K562 (cell line): ENCODE measurements at regions not wholly inside any gene's neighbourhood (a gene's known extent, or its start where the extent isn't known, plus 50 kb on each side); places are given as distances from the start of the nearest gene placed in this dataset.

Experiments
- ATAC-seq: fragments of 200-7000 bp; cut with Tn5 transposase; 3 replicates; pipeline ENCODE4 v1.9.1; 2020; ENCODE audit warnings: moderate library complexity
- BruUV-seq: library from RNA; stranded (reverse); fragments of 400-500 nt; replicated peaks from 2 replicates; lab custom pipeline; 2021; lab: Mats Ljungman, UMichigan
- CTCF ChIA-PET: fragments of 300-600 bp; formaldehyde crosslinking; extraction: SDS; loops from one replicate; lab custom pipeline; 2021; ENCODE audit warnings: low intra/inter-chr PET ratio; lab: Yijun Ruan, JAX
- POLR2A ChIA-PET: fragments of 300-600, 350-650 bp; sonication (Branson Sonifier 250); formaldehyde crosslinking; extraction: SDS; loops from one replicate; lab custom pipeline; 2021; ENCODE audit warnings: antibody characterized with exemption, inconsistent platforms; lab: Yijun Ruan, JAX
- DNase-seq, 4 experiments: peaks; one replicate each; pipeline versions ENCODE4 v3.0.0 to v3.0.0-alpha.2; 2011 to 2018; ENCODE audit warnings: low spot score in 3 of 4, mixed read lengths in 3 of 4; ENCODE audit errors: extremely low read depth in 1 of 4
- FAIRE-seq: peaks from 2 replicates; lab custom pipeline; 2011; peaks lifted over from hg19 to GRCh38; lab: Jason Lieb, UNC
- H2AFZ ChIP-seq: 2 replicates; pipeline ENCODE4 v1.6.0; 2011; ENCODE audit warnings: low read depth, low read length, control low read depth, inconsistent platforms
- H3K27ac ChIP-seq: fragments of 200-600 bp; 3 replicates; pipeline ENCODE4 v1.8.0; 2011; ENCODE audit warnings: low read depth, mild to moderate bottlenecking, control low read depth, inconsistent platforms, low read length, moderate library complexity, mixed read lengths; ENCODE audit errors: extremely low read depth
- H3K27me3 ChIP-seq, 2 experiments: fragments of 300-600 bp in 1 of 2; 2 replicates in 1 of 2; 3 replicates in 1 of 2; pipeline versions ENCODE4 v1.6.0 to v1.8.0; 2011; ENCODE audit warnings: inconsistent platforms in 2 of 2, low read length in 2 of 2, mild to moderate bottlenecking in 1 of 2, mixed read lengths in 1 of 2, moderate library complexity in 1 of 2; ENCODE audit not compliant: control insufficient read depth in 2 of 2, insufficient read depth in 2 of 2
- H3K36me3 ChIP-seq: fragments of 300-600 bp; 3 replicates; pipeline ENCODE4 v1.8.0; 2011; ENCODE audit warnings: mild to moderate bottlenecking, low read length, inconsistent platforms; ENCODE audit not compliant: control insufficient read depth, insufficient read depth
- H3K4me1 ChIP-seq, 2 experiments: fragments of 200-600 bp in 1 of 2; replicated peaks in 1 of 2; 2 replicates in 1 of 2; 3 replicates in 1 of 2; pipeline versions ENCODE4 v1.5.1 to v1.8.0; 2011; ENCODE audit warnings: inconsistent platforms in 2 of 2, low read length in 2 of 2, mild to moderate bottlenecking in 1 of 2, mixed read lengths in 1 of 2, moderate library complexity in 1 of 2; ENCODE audit not compliant: control insufficient read depth in 2 of 2, insufficient read depth in 2 of 2
- H3K4me2 ChIP-seq: 2 replicates; pipeline ENCODE4 v1.6.1; 2011; ENCODE audit warnings: low read length, control low read depth, inconsistent platforms, mixed read lengths; ENCODE audit not compliant: insufficient read depth
- H3K4me3 ChIP-seq: fragments of 200-600 bp; sonication (generic), shearing (Covaris generic); 2 replicates; pipeline ENCODE4 v1.5.1; 2016; ENCODE audit warnings: control low read depth, inconsistent platforms
- H3K79me2 ChIP-seq: fragments of 200-600 bp; 3 replicates; pipeline ENCODE4 v1.8.0; 2011; ENCODE audit warnings: low read length, inconsistent platforms; ENCODE audit not compliant: control insufficient read depth, insufficient read depth
- H3K9ac ChIP-seq, 2 experiments: 2 replicates each; pipeline versions ENCODE4 v1.6.0 to v1.6.1; 2011; ENCODE audit warnings: low read depth in 2 of 2, low read length in 2 of 2, control low read depth in 1 of 2, inconsistent platforms in 1 of 2, mild to moderate bottlenecking in 1 of 2, mixed read lengths in 1 of 2; ENCODE audit not compliant: insufficient read depth in 1 of 2
- H3K9me1 ChIP-seq: one replicate; pipeline ENCODE4 v1.6.0; 2011; ENCODE audit warnings: inconsistent platforms, mild to moderate bottlenecking, low read length, moderate library complexity; ENCODE audit not compliant: control insufficient read depth, insufficient read depth
- H3K9me3 ChIP-seq: replicated peaks from 2 replicates; pipeline ENCODE4 v1.5.1; 2011; ENCODE audit warnings: low read depth, low read length, inconsistent platforms; ENCODE audit not compliant: control insufficient read depth, insufficient read depth
- H4K20me1 ChIP-seq: replicated peaks from 2 replicates; pipeline ENCODE4 v1.6.1; 2011; ENCODE audit warnings: low read length, inconsistent platforms, mixed read lengths; ENCODE audit not compliant: control insufficient read depth, insufficient read depth
- DPF2 ChIP-seq: fragments of 450-650 bp; IDR thresholded peaks from 2 replicates; pipeline ENCODE4 v1.6.1; 2016
- MCM3 ChIP-seq: fragments of 450-650 bp; IDR thresholded peaks from 2 replicates; pipeline ENCODE4 v1.6.1; 2016
- PHF20 ChIP-seq: fragments of 450-650 bp; IDR thresholded peaks from 2 replicates; pipeline ENCODE4 v1.6.1; 2018; ENCODE audit not compliant: partially characterized antibody
- SETDB1 ChIP-seq: IDR thresholded peaks from one replicate; pipeline ENCODE4 v1.6.1; 2012; ENCODE audit warnings: low read length, control low read depth, inconsistent platforms
- ZNF197 ChIP-seq: fragments of 200-800 bp; sonication (Bioruptor generic); IDR thresholded peaks from 2 replicates; pipeline ENCODE4 v1.6.1; 2016; ENCODE audit warnings: low read depth, missing genetic modification characterization, missing compliant biosample characterization
- WGBS: fragments of 100-300 bp; shearing (Covaris generic); methylation state at CpG from one replicate; pipeline ENCODE4 v1.1.6; 2016; ENCODE audit warnings: low coverage, mixed read lengths; ENCODE audit not compliant: insufficient coverage; ENCODE audit errors: missing lambda C conversion rate; 5-methylcytosine and 5-hydroxymethylcytosine counted together
- in situ Hi-C: fragments of 300-500 bp; cut with MboI; formaldehyde crosslinking; loops from 4 replicates; pipeline ENCODE4 v1.15.0; 2018; ENCODE audit warnings: inconsistent platforms, mixed read lengths
- intact Hi-C: fragments of 100-400 bp; cut with micrococcal nuclease; formaldehyde crosslinking; loops from 2 replicates; pipeline ENCODE4 v1.14.2; 2022
- TF ChIP-seq, protein P1 (sequence below), 2 experiments: fragments of 450-650 bp in 1 of 2; sonication (generic) in 1 of 2; formaldehyde crosslinking in 1 of 2; IDR thresholded peaks; 2 replicates each; pipeline versions ENCODE4 v1.7.1 to v1.9.0; 2016 to 2022; ENCODE audit warnings: inconsistent platforms in 1 of 2, mild to moderate bottlenecking in 1 of 2, missing genetic modification reagents in 1 of 2
- TF ChIP-seq, protein P2 (sequence below): fragments of 450-650 bp; IDR thresholded peaks from 2 replicates; pipeline ENCODE4 v1.6.1; 2017; ENCODE audit warnings: antibody characterized with exemption, mild to moderate bottlenecking
- TF ChIP-seq, protein P3 (sequence below): IDR thresholded peaks from 2 replicates; pipeline ENCODE4 v1.6.1; 2012; ENCODE audit warnings: low read depth, low read length, improper control_type of control experiment, borderline replicate concordance

DNA sequence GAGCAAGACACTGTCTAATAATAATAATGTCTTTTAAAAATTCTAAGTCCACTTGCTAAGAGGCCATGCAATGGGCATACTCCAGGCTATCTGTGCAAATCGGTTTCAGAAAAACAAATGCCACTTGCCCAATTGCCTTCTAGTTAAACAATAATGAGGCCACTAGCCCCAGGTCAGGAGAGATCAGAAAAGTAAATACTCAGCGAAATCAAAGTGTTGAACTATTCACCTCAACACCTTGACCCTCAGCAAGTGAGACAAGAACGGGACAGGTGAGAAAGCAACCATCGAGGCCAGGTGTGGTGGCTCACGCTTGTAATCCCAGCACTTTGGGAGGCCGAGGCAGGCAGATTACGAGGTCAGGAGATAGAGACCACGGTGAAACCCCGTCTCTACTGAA lies 72.3 kb upstream of the SYN3 start:
- ChIA-PET CTCF (no interaction called here), POLR2A (interaction anchor here (0.5 kb wide), 1 partner anchor 207 kb away, joined by 3 read pairs; no protein-coding TSS in a partner anchor)
- DNase-seq (no peak), ATAC-seq (no peak), FAIRE-seq (no peak)
- WGBS = 3% methylated on average over 9 of the region's 9 CpGs
- Histone ChIP-seq H3K27me3 (no peaks in the 10 kb centered on the region), H3K9me3 (no peaks in the 10 kb centered on the region), H3K9ac (no peak overlapping the region), H3K4me2 (no peak overlapping the region), H3K36me3 (no peaks in the 10 kb centered on the region), H3K27ac (no peak overlapping the region), H3K4me1 (no peaks in the 10 kb centered on the region), H3K79me2 (no peaks in the 10 kb centered on the region), H2AFZ (no peak overlapping the region), H4K20me1 (no peaks in the 10 kb centered on the region), H3K9me1 (no peaks in the 10 kb centered on the region), H3K4me3 (no peak overlapping the region)
- intact Hi-C loops = no loop called here
- no TSS peak for BruUV-seq
- in situ Hi-C loops = no loop called here
- TF ChIP-seq, protein P1, sequence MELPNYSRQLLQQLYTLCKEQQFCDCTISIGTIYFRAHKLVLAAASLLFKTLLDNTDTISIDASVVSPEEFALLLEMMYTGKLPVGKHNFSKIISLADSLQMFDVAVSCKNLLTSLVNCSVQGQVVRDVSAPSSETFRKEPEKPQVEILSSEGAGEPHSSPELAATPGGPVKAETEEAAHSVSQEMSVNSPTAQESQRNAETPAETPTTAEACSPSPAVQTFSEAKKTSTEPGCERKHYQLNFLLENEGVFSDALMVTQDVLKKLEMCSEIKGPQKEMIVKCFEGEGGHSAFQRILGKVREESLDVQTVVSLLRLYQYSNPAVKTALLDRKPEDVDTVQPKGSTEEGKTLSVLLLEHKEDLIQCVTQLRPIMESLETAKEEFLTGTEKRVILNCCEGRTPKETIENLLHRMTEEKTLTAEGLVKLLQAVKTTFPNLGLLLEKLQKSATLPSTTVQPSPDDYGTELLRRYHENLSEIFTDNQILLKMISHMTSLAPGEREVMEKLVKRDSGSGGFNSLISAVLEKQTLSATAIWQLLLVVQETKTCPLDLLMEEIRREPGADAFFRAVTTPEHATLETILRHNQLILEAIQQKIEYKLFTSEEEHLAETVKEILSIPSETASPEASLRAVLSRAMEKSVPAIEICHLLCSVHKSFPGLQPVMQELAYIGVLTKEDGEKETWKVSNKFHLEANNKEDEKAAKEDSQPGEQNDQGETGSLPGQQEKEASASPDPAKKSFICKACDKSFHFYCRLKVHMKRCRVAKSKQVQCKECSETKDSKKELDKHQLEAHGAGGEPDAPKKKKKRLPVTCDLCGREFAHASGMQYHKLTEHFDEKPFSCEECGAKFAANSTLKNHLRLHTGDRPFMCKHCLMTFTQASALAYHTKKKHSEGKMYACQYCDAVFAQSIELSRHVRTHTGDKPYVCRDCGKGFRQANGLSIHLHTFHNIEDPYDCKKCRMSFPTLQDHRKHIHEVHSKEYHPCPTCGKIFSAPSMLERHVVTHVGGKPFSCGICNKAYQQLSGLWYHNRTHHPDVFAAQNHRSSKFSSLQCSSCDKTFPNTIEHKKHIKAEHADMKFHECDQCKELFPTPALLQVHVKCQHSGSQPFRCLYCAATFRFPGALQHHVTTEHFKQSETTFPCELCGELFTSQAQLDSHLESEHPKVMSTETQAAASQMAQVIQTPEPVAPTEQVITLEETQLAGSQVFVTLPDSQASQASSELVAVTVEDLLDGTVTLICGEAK (IDR thresholded peaks at IDR 0.05) = no peak
- TF ChIP-seq, protein P1 (CRISPR knock-in tag; IDR thresholded peaks at IDR 0.05) = no peak
- TF ChIP-seq ZNF197 (CRISPR knock-in tag) (no peak), PHF20 (no peak), MCM3 (no peak), DPF2 (no peak), SETDB1 (no peak)
- TF ChIP-seq, protein P2, sequence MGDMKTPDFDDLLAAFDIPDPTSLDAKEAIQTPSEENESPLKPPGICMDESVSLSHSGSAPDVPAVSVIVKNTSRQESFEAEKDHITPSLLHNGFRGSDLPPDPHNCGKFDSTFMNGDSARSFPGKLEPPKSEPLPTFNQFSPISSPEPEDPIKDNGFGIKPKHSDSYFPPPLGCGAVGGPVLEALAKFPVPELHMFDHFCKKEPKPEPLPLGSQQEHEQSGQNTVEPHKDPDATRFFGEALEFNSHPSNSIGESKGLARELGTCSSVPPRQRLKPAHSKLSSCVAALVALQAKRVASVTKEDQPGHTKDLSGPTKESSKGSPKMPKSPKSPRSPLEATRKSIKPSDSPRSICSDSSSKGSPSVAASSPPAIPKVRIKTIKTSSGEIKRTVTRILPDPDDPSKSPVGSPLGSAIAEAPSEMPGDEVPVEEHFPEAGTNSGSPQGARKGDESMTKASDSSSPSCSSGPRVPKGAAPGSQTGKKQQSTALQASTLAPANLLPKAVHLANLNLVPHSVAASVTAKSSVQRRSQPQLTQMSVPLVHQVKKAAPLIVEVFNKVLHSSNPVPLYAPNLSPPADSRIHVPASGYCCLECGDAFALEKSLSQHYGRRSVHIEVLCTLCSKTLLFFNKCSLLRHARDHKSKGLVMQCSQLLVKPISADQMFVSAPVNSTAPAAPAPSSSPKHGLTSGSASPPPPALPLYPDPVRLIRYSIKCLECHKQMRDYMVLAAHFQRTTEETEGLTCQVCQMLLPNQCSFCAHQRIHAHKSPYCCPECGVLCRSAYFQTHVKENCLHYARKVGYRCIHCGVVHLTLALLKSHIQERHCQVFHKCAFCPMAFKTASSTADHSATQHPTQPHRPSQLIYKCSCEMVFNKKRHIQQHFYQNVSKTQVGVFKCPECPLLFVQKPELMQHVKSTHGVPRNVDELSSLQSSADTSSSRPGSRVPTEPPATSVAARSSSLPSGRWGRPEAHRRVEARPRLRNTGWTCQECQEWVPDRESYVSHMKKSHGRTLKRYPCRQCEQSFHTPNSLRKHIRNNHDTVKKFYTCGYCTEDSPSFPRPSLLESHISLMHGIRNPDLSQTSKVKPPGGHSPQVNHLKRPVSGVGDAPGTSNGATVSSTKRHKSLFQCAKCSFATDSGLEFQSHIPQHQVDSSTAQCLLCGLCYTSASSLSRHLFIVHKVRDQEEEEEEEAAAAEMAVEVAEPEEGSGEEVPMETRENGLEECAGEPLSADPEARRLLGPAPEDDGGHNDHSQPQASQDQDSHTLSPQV = no peak
- TF ChIP-seq, protein P3, sequence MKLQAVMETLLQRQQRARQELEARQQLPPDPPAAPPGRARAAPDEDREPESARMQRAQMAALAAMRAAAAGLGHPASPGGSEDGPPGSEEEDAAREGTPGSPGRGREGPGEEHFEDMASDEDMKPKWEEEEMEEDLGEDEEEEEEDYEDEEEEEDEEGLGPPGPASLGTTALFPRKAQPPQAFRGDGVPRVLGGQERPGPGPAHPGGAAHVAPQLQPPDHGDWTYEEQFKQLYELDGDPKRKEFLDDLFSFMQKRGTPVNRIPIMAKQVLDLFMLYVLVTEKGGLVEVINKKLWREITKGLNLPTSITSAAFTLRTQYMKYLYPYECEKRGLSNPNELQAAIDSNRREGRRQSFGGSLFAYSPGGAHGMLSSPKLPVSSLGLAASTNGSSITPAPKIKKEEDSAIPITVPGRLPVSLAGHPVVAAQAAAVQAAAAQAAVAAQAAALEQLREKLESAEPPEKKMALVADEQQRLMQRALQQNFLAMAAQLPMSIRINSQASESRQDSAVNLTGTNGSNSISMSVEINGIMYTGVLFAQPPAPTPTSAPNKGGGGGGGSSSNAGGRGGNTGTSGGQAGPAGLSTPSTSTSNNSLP = no peak
